NCI-H446 treated with DMSO at 0.1 percent for 48 hours (cell line): ENCODE measurements at regions not wholly inside any gene's neighbourhood (a gene's known extent, or its start where the extent isn't known, plus 50 kb on each side); places are given as distances from the start of the nearest gene placed in this dataset.
"Not testable (repeated sequence)": the region's sequence is repeated elsewhere in the genome, so short reads cannot be mapped to it uniquely, and the experiment has no call there.

Source experiments
- DNase-seq: peaks from one replicate; lab custom pipeline; 2025; lab: John Stamatoyannopoulos, UW

GRCh38 chr1:163574119-163574518 lies 252.4 kb downstream of the NUF2 start:
- DNase-seq, result no peak

- no peak for DNase-seq
Observed at GRCh38 chr1:163580926-163581325, 259.2 kb downstream of the NUF2 start.

- DNase-seq, result no peak
Observed at GRCh38 chr1:163583661-163584181, 262.0 kb downstream of the NUF2 start.

- DNase-seq, result no peak
Observed at GRCh38 chr1:163585796-163586195, 264.0 kb downstream of the NUF2 start.

- no peak for DNase-seq
Observed at GRCh38 chr1:163588796-163589195, 267.0 kb downstream of the NUF2 start.

- no peak for DNase-seq
Observed at GRCh38 chr1:163589735-163590134, 268.0 kb downstream of the NUF2 start.

- not testable (repeated sequence) for DNase-seq
Observed at GRCh38 chr1:163591131-163591530, 269.4 kb downstream of the NUF2 start.

- not testable (repeated sequence) for DNase-seq
Observed at GRCh38 chr1:163592623-163593022, 270.9 kb downstream of the NUF2 start.

GRCh38 chr1:163596106-163596505 lies 274.4 kb downstream of the NUF2 start:
- not testable (repeated sequence) for DNase-seq

- no peak for DNase-seq
Observed at GRCh38 chr1:163596541-163597258, 274.9 kb downstream of the NUF2 start.

GRCh38 chr1:163604321-163604720 lies 282.6 kb downstream of the NUF2 start:
- no peak for DNase-seq

GRCh38 chr1:163604896-163605295 lies 283.1 kb downstream of the NUF2 start:
- DNase-seq, result no peak

- no peak for DNase-seq
Observed at GRCh38 chr1:163608979-163609378, 287.2 kb downstream of the NUF2 start.

- DNase-seq, result no peak
Observed at GRCh38 chr1:163609858-163610257, 288.1 kb downstream of the NUF2 start.

- DNase-seq, result no peak
Observed at GRCh38 chr1:163610486-163610885, 288.7 kb downstream of the NUF2 start.

GRCh38 chr1:163614361-163614760 lies 292.6 kb downstream of the NUF2 start:
- no peak for DNase-seq

GRCh38 chr1:163628034-163628773 lies 306.4 kb downstream of the NUF2 start:
- no peak for DNase-seq

GRCh38 chr1:163632269-163632668 lies 310.5 kb downstream of the NUF2 start:
- no peak for DNase-seq

GRCh38 chr1:163633366-163633765 lies 311.6 kb downstream of the NUF2 start:
- DNase-seq, result no peak

GRCh38 chr1:163645676-163646075 lies 323.9 kb downstream of the NUF2 start:
- DNase-seq, result not testable (repeated sequence)

- DNase-seq, result no peak
Observed at GRCh38 chr1:163650624-163651023, 328.9 kb downstream of the NUF2 start.

GRCh38 chr1:163652441-163652840 lies 330.7 kb downstream of the NUF2 start:
- no peak for DNase-seq

- DNase-seq, result no peak
Observed at GRCh38 chr1:163655565-163655964, 333.8 kb downstream of the NUF2 start.
